HEK293 (cell line): ENCODE measurements at regions not wholly inside any gene's neighbourhood (a gene's known extent, or its start where the extent isn't known, plus 50 kb on each side); places are given as distances from the start of the nearest gene placed in this dataset.

Experiments
- FEZF1 ChIP-seq: fragments of 450-650 bp; formaldehyde crosslinking; IDR thresholded peaks from 2 replicates; pipeline ENCODE4 v1.5.1; 2016; ENCODE audit warnings: missing biosample characterization, missing genetic modification characterization
- MEIS1 ChIP-seq: sonication (generic); formaldehyde crosslinking; IDR thresholded peaks from 2 replicates; pipeline ENCODE4 v1.8.1; 2022; ENCODE audit warnings: missing genetic modification reagents, mild to moderate bottlenecking, borderline replicate concordance
- PATZ1 ChIP-seq: fragments of 450-650 bp; formaldehyde crosslinking; IDR thresholded peaks from 2 replicates; pipeline ENCODE4 v1.5.1; 2016; ENCODE audit warnings: missing biosample characterization, missing genetic modification characterization
- SCRT1 ChIP-seq: fragments of 450-650 bp; formaldehyde crosslinking; IDR thresholded peaks from 2 replicates; pipeline ENCODE4 v1.5.1; 2016; ENCODE audit warnings: missing biosample characterization, missing genetic modification characterization, borderline replicate concordance
- ZNF302 ChIP-seq: fragments of 450-650 bp; formaldehyde crosslinking; IDR thresholded peaks from 2 replicates; pipeline ENCODE4 v1.5.1; 2016; ENCODE audit warnings: missing biosample characterization, missing genetic modification characterization, low read depth
- ZNF37A ChIP-seq: fragments of 450-650 bp; IDR thresholded peaks from 2 replicates; pipeline ENCODE4 v1.5.1; 2018; ENCODE audit warnings: missing biosample characterization, missing genetic modification characterization
- ZNF596 ChIP-seq: fragments of 450-650 bp; IDR thresholded peaks from 2 replicates; pipeline ENCODE4 v1.5.0; 2018; ENCODE audit warnings: missing biosample characterization, mild to moderate bottlenecking, missing genetic modification characterization, moderate library complexity
- ZSCAN5A ChIP-seq: fragments of 450-650 bp; formaldehyde crosslinking; IDR thresholded peaks from 2 replicates; pipeline ENCODE4 v1.5.1; 2016; ENCODE audit warnings: missing biosample characterization, missing genetic modification characterization
- TF ChIP-seq, protein P1 (sequence below): fragments of 450-650 bp; formaldehyde crosslinking; IDR thresholded peaks from 2 replicates; pipeline ENCODE4 v1.5.1; 2016; ENCODE audit warnings: missing biosample characterization, missing genetic modification characterization

DNA sequence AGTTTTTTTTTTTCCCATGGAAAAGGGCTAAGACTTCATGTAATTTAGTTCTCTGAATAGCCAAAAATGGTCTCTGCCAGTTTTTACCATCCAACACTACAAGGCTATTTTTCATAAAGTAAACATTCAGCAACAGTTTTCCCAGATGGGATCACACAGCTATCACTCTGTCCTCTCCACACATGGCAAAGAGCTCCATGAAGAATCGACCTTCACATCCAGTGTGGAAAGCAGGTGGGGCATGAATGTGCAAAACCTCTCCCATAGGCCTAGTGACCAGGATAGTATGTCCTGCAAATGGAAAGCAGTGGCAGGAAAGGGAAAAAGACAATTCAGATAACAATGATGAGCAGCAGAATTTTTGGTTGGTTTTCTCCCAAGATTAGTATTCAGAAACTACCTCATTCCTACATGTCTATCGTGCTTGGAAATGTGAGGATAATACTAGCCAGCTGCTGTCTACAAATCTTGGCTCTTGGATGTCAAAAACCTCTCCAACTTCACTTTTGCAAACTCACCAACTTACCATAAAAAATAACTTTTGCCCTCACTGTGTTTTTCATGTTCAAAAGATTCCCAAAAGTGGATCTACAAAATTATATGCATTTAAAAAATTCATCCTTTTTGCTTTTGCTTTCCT is 159.7 kb upstream of the MCHR2 start:
- no peak for TF ChIP-seq ZNF37A
- TF ChIP-seq, protein P1, sequence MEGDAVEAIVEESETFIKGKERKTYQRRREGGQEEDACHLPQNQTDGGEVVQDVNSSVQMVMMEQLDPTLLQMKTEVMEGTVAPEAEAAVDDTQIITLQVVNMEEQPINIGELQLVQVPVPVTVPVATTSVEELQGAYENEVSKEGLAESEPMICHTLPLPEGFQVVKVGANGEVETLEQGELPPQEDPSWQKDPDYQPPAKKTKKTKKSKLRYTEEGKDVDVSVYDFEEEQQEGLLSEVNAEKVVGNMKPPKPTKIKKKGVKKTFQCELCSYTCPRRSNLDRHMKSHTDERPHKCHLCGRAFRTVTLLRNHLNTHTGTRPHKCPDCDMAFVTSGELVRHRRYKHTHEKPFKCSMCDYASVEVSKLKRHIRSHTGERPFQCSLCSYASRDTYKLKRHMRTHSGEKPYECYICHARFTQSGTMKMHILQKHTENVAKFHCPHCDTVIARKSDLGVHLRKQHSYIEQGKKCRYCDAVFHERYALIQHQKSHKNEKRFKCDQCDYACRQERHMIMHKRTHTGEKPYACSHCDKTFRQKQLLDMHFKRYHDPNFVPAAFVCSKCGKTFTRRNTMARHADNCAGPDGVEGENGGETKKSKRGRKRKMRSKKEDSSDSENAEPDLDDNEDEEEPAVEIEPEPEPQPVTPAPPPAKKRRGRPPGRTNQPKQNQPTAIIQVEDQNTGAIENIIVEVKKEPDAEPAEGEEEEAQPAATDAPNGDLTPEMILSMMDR (tag by site-specific recombination) = no peak
- TF ChIP-seq PATZ1 (tag by site-specific recombination) = no peak
- TF ChIP-seq ZNF302 (tag by site-specific recombination) = no peak
- no peak for TF ChIP-seq ZSCAN5A (tag by site-specific recombination)
- TF ChIP-seq FEZF1 (tag by site-specific recombination) = no peak
- TF ChIP-seq ZNF596 (tag by site-specific recombination) = no peak
- no peak for TF ChIP-seq SCRT1
- TF ChIP-seq MEIS1 (CRISPR knock-in tag) = no peak
